SU-DHL-6 (cell line): ENCODE measurements at regions not wholly inside any gene's neighbourhood (a gene's known extent, or its start where the extent isn't known, plus 50 kb on each side); places are given as distances from the start of the nearest gene placed in this dataset.
"Not testable (repeated sequence)": the region's sequence is repeated elsewhere in the genome, so short reads cannot be mapped to it uniquely, and the experiment has no call there.

Experiments
- H2AFZ ChIP-seq: fragments of 200-600 bp; sonication (generic); 2 replicates; pipeline ENCODE4 v1.6.1; 2014; ENCODE audit warnings: low read depth, mild to moderate bottlenecking, moderate library complexity, mixed read lengths, antibody characterized with exemption, low read length; ENCODE audit not compliant: severe bottlenecking
- H3F3A ChIP-seq: fragments of 200-600 bp; shearing (Covaris generic); 2 replicates; pipeline ENCODE4 v1.6.0; 2016; ENCODE audit warnings: antibody characterized with exemption, mild to moderate bottlenecking; ENCODE audit not compliant: insufficient read depth
- H3K27ac ChIP-seq: fragments of 200-600 bp; sonication (generic); 2 replicates; pipeline ENCODE4 v1.5.1; 2016; ENCODE audit warnings: low read depth, mild to moderate bottlenecking, low read length, moderate library complexity, mixed read lengths
- H3K27me3 ChIP-seq: fragments of 200-600 bp; sonication (generic), shearing (Covaris generic); 2 replicates; pipeline ENCODE4 v1.6.0; 2014; ENCODE audit warnings: mild to moderate bottlenecking, low read length
- H3K36me3 ChIP-seq: fragments of 200-600 bp; sonication (generic); 2 replicates; pipeline ENCODE4 v1.6.1; 2014; ENCODE audit warnings: mild to moderate bottlenecking, low read length, mixed read lengths
- H3K4me2 ChIP-seq: fragments of 300-600, 200-600 bp; shearing (Covaris generic), sonication (generic); 2 replicates; pipeline ENCODE4 v1.6.0; 2014; ENCODE audit warnings: low read length, low read depth, mild to moderate bottlenecking; ENCODE audit not compliant: poor library complexity, severe bottlenecking
- H3K4me3 ChIP-seq: fragments of 200-600 bp; sonication (generic); 2 replicates; pipeline ENCODE4 v1.5.1; 2014; ENCODE audit warnings: antibody characterized with exemption, low read length, mild to moderate bottlenecking, mixed read lengths; ENCODE audit not compliant: insufficient read depth, poor library complexity, severe bottlenecking
- H3K79me2 ChIP-seq: fragments of 200-600 bp; sonication (generic); 2 replicates; pipeline ENCODE4 v1.6.1; 2014; ENCODE audit warnings: mild to moderate bottlenecking, low read length, moderate library complexity; ENCODE audit not compliant: insufficient read depth
- H3K9ac ChIP-seq: fragments of 200-600 bp; sonication (generic); 2 replicates; pipeline ENCODE4 v1.7.0; 2014; ENCODE audit warnings: mild to moderate bottlenecking, low read length
- H3K9me2 ChIP-seq: fragments of 200-600 bp; sonication (generic); replicated peaks from 2 replicates; pipeline ENCODE4 v1.6.1; 2014; ENCODE audit warnings: low read length; ENCODE audit not compliant: insufficient read depth
- H3K9me3 ChIP-seq: fragments of 200-600 bp; sonication (generic); 2 replicates; pipeline ENCODE4 v1.6.1; 2014; ENCODE audit warnings: low read length, mixed read lengths; ENCODE audit not compliant: insufficient read depth
- H4K20me1 ChIP-seq: fragments of 200-600 bp; sonication (generic); 2 replicates; pipeline ENCODE4 v1.6.1; 2014; ENCODE audit warnings: low read depth, mild to moderate bottlenecking, antibody characterized with exemption, low read length, moderate library complexity, mixed read lengths
- CTCF ChIP-seq: fragments of 200-600 bp; sonication (generic); IDR thresholded peaks from one replicate; pipeline ENCODE4 v1.5.1; 2017; ENCODE audit warnings: antibody characterized with exemption, mild to moderate bottlenecking, low read length, moderate library complexity; ENCODE audit not compliant: insufficient read depth, poor library complexity, severe bottlenecking
- EZH2phosphoT487 ChIP-seq: fragments of 200-600 bp; sonication (generic), shearing (Covaris generic); conservative IDR thresholded peaks from 2 replicates; pipeline ENCODE4 v1.6.1; 2018; ENCODE audit warnings: mild to moderate bottlenecking, antibody characterized with exemption, low read length, moderate library complexity, mixed read lengths

- Histone ChIP-seq H3K27me3 (no peaks in the 10 kb centered on the region), H3K4me2 (no peak overlapping the region), H4K20me1 (no peaks in the 10 kb centered on the region), H3K36me3 (no peaks in the 10 kb centered on the region), H3K27ac (no peak overlapping the region), H3F3A (no peaks in the 10 kb centered on the region), H3K79me2 (no peaks in the 10 kb centered on the region), H2AFZ (no peak overlapping the region), H3K4me3 (no peak overlapping the region), H3K9me3 (no peaks in the 10 kb centered on the region), H3K9me2 (no peaks in the 10 kb centered on the region), H3K9ac (no peak overlapping the region)
- no peak for TF ChIP-seq CTCF
- TF ChIP-seq EZH2phosphoT487 = no peak
These were observed 132.0 kb upstream of the MED14 start for GRCh38 chrX:40867352-40867751.

GRCh38 chrX:40868868-40869267 is 133.5 kb upstream of the MED14 start:
- no peak overlapping the region for H2AFZ ChIP-seq
- no peak for TF ChIP-seq CTCF
- H3K4me2 ChIP-seq = no peak overlapping the region
- no peaks in the 10 kb centered on the region for H3K36me3 ChIP-seq
- H4K20me1 ChIP-seq = no peaks in the 10 kb centered on the region
- H3K27me3 ChIP-seq = no peaks in the 10 kb centered on the region
- H3K27ac ChIP-seq = no peak overlapping the region
- H3K9me2 ChIP-seq = no peaks in the 10 kb centered on the region
- H3K9me3 ChIP-seq = no peaks in the 10 kb centered on the region
- H3F3A ChIP-seq = no peaks in the 10 kb centered on the region
- no peak overlapping the region for H3K4me3 ChIP-seq
- H3K9ac ChIP-seq = no peak overlapping the region
- no peaks in the 10 kb centered on the region for H3K79me2 ChIP-seq

- H3K4me2 ChIP-seq, H3K27ac ChIP-seq, H3K27me3 ChIP-seq, H4K20me1 ChIP-seq, H3K4me3 ChIP-seq, H3F3A ChIP-seq, H3K9ac ChIP-seq, H3K79me2 ChIP-seq, H3K9me3 ChIP-seq, H3K36me3 ChIP-seq, H3K9me2 ChIP-seq, H2AFZ ChIP-seq: not testable (repeated sequence)
These were observed 135.6 kb upstream of the MED14 start for GRCh38 chrX:40870982-40871381.

GRCh38 chrX:40871385-40872082 is 136.2 kb upstream of the MED14 start:
- Histone ChIP-seq H3K36me3 (no peaks in the 10 kb centered on the region), H3K9me2 (no peaks in the 10 kb centered on the region), H3K27me3 (no peaks in the 10 kb centered on the region), H3K27ac (no peak overlapping the region), H3K4me2 (no peak overlapping the region), H3K9ac (no peak overlapping the region), H4K20me1 (no peaks in the 10 kb centered on the region), H2AFZ (no peak overlapping the region), H3K79me2 (no peaks in the 10 kb centered on the region), H3K9me3 (no peaks in the 10 kb centered on the region), H3K4me3 (no peak overlapping the region), H3F3A (no peaks in the 10 kb centered on the region)
- TF ChIP-seq EZH2phosphoT487 = no peak
- TF ChIP-seq CTCF = no peak
